ENCODE measurements at regions not wholly inside any gene's neighbourhood (a gene's known extent, or its start where the extent isn't known, plus 50 kb on each side); places are given as distances from the start of the nearest gene placed in this dataset.

DNA sequence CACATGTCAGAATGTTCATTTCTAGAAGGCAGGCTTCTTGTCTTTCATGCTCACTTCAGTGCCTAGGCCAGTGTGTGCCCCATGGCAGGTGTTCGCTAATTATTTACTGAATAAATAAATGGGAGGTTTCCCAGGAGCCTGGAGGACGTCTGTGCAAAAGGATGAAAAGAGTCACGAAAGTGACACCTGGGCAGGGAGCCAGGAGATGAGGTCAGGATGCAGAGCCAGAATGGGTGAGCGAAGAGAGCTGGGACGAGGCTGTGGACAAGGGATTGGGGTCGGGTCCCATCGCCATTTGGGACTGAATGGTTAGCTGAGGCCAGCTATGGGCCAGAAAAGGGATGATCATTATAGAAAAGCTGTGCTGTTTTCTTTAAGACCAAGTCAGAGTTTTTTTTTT, 560.4 kb downstream of the TBC1D22A start:
- peaks cover 2 to 36% (median 29%) of the 10 kb centered on the region in 4 donors for H3K9me3 ChIP-seq
- DNase-seq: no peak
- intact Hi-C loops (cut with DNase I; ENCODE audit: low total_unique reads): no loop called here
- H3K4me1 ChIP-seq: no peaks in the 10 kb centered on the region
- H3K27me3 ChIP-seq: peaks cover 0 to 36% (median 0%) of the 10 kb centered on the region in 3 donors
- 43 to 57% (median 54%) methylated on average over 7 of the region's 7 CpGs for WGBS, 5 donors
- no peaks in the 10 kb centered on the region for H3K36me3 ChIP-seq
- H3K4me3 ChIP-seq: no peak overlapping the region
- no peak overlapping the region for H3K27ac ChIP-seq
- TF ChIP-seq EP300 (IDR thresholded peaks at IDR 0.05): no peak
- TF ChIP-seq, protein P1, sequence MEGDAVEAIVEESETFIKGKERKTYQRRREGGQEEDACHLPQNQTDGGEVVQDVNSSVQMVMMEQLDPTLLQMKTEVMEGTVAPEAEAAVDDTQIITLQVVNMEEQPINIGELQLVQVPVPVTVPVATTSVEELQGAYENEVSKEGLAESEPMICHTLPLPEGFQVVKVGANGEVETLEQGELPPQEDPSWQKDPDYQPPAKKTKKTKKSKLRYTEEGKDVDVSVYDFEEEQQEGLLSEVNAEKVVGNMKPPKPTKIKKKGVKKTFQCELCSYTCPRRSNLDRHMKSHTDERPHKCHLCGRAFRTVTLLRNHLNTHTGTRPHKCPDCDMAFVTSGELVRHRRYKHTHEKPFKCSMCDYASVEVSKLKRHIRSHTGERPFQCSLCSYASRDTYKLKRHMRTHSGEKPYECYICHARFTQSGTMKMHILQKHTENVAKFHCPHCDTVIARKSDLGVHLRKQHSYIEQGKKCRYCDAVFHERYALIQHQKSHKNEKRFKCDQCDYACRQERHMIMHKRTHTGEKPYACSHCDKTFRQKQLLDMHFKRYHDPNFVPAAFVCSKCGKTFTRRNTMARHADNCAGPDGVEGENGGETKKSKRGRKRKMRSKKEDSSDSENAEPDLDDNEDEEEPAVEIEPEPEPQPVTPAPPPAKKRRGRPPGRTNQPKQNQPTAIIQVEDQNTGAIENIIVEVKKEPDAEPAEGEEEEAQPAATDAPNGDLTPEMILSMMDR (IDR thresholded peaks at IDR 0.05): no peak
- TF ChIP-seq POLR2A (IDR thresholded peaks at IDR 0.05): no peak
- no peak for TF ChIP-seq POLR2AphosphoS5 (IDR thresholded peaks at IDR 0.05)

DNA sequence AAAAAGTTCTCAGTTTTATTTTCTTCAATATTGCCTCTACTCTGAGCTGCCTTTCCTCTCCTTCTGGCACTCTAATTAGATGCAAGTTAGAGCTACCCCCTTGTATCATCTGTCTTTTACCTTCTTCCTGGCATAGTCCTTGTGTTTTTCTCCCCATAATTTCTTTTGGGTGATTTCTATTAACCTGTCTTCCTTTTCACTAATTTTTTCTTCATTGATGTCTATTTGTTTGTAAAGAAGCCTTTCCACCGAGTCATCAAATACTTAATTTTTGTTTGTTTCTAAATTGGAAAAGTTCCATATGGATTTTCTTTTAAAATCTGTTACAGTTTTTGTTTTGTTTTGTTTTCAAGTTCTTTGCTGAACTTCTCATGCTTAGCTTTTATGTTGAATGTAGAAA, 558.1 kb downstream of the TBC1D22A start:
- TF ChIP-seq EP300 (IDR thresholded peaks at IDR 0.05): no peak
- TF ChIP-seq POLR2A (IDR thresholded peaks at IDR 0.05): no peak
- no peak for TF ChIP-seq POLR2AphosphoS5 (IDR thresholded peaks at IDR 0.05)
- TF ChIP-seq, protein P1 (IDR thresholded peaks at IDR 0.05): no peak
- no peaks in the 10 kb centered on the region for H3K36me3 ChIP-seq
- peaks cover 0 to 52% (median 0%) of the 10 kb centered on the region in 3 donors for H3K27me3 ChIP-seq
- no peak overlapping the region for H3K4me3 ChIP-seq
- DNase-seq: no peak
- no peak overlapping the region for H3K27ac ChIP-seq
- peaks cover 2 to 36% (median 29%) of the 10 kb centered on the region in 4 donors for H3K9me3 ChIP-seq
- H3K4me1 ChIP-seq: no peaks in the 10 kb centered on the region
- 79 to 87% (median 82%) methylated on average over 1 of the region's 1 CpG for WGBS, 5 donors
- intact Hi-C loops (cut with DNase I; ENCODE audit: low total_unique reads): no loop called here

DNA sequence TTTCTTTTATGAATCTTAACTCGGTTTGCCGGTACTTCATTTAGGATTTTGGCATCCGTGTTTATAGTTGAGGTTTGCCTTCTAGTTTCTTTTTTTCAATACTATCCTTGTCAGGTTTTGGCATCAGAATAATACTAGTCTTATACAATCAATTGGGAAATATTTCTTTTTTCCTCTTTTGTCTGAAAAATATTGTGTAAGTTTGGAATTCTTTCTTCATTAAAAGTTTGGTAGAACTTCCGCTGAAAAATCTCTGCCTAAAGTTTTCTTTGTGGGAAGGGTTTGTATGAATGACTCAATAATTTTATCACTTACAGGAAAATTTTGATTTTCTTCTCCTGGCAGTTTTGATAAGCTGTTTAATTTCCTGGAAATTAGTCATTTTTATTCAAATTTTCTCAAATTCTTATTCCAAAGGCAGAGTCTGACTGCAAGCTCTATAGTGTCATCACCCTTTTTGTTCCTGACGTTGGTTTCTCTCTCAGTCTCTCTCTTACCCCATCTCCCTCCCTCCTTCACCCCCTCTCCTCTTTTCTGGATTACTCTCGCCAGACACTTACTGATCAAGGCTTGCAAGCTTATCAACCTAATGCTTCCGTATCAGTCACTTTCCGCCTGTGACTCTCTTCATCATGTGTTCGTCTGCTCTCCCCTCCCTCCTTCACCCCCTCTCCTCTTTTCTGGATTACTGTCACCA, 555.7 kb downstream of the TBC1D22A start:
- no peak overlapping the region for H3K27ac ChIP-seq
- H3K4me3 ChIP-seq: no peak overlapping the region
- intact Hi-C loops (cut with DNase I; ENCODE audit: low total_unique reads): no loop called here
- no peak for DNase-seq
- H3K9me3 ChIP-seq: peaks cover 2 to 36% (median 29%) of the 10 kb centered on the region in 4 donors
- peaks cover 0 to 47% (median 0%) of the 10 kb centered on the region in 3 donors for H3K27me3 ChIP-seq
- TF ChIP-seq, protein P1 (IDR thresholded peaks at IDR 0.05): no peak
- no peak for TF ChIP-seq POLR2A (IDR thresholded peaks at IDR 0.05)
- TF ChIP-seq POLR2AphosphoS5 (IDR thresholded peaks at IDR 0.05): no peak
- H3K36me3 ChIP-seq: no peaks in the 10 kb centered on the region
- no peaks in the 10 kb centered on the region for H3K4me1 ChIP-seq
- WGBS, 5 donors: 65 to 78% (median 66%) methylated on average over 9 of the region's 9 CpGs

DNA sequence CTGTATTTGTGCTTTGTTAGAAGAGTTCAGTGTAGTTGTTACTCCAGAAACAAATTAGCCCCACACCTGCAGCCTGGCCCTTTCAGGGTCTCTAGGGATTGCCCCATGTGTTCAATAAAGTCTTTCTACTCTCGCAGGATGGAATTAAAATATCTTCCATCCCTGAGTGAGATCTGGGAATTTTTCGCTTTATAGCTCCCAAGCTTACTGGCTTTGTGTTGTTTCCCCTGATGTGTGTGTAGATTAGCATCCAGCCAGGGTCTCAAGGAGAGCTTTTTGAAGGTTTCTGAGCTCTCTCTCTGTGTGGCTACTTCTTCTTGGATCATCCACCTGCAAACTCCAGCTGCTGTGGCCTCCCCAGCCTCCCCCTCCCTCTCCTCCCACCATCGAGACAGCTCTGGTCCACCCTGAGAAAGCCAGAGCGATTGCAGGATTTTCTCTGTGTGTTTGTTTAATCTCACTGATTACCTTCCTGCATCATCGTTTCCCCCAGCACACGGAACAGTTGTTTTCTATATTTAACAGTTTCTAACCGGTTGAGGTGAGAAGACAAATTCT, 553.5 kb downstream of the TBC1D22A start:
- Histone ChIP-seq H3K4me3 (no peak overlapping the region), H3K27ac (no peak overlapping the region), H3K4me1 (no peaks in the 10 kb centered on the region), H3K9me3 (peaks cover 1 to 27% (median 16%) of the 10 kb centered on the region in 4 donors), H3K27me3 (peaks cover 0 to 39% (median 0%) of the 10 kb centered on the region in 3 donors), H3K36me3 (no peaks in the 10 kb centered on the region)
- TF ChIP-seq, protein P1 (IDR thresholded peaks at IDR 0.05): no peak
- no peak for TF ChIP-seq EP300 (IDR thresholded peaks at IDR 0.05)
- TF ChIP-seq POLR2A (IDR thresholded peaks at IDR 0.05): no peak
- no peak for TF ChIP-seq POLR2AphosphoS5 (IDR thresholded peaks at IDR 0.05)
- DNase-seq: no peak
- 23 to 40% (median 26%) methylated on average over 7 of the region's 7 CpGs for WGBS, 5 donors
- intact Hi-C loops (cut with DNase I; ENCODE audit: low total_unique reads): no loop called here
